ENCODE measurements at regions not wholly inside any gene's neighbourhood (a gene's known extent, or its start where the extent isn't known, plus 50 kb on each side); places are given as distances from the start of the nearest gene placed in this dataset.
A peak's percentile ranks its signal among the peaks of the same experiment; 100 is the strongest.

DNA sequence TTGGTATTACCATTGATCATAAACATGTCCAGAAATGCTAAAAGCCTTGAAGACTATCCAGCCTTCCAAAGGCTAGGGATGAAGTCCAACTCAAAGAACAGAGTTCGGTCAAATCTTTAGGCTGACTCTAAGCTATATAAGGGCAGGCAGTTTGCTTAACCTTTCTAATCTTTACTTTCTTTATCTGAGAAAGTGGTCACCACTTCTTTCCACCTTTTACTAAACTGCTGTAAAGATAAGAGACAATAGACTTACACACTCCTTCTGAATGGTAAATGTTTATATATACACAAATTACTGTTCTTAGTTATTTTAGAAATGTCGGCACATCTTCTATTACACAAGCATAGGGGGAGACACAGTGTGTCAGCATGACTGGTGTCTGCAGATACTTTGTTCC, 100.4 kb downstream of the NREP start:
- H3K4me3 ChIP-seq (ENCODE audit: low read depth, low read length) = no peak overlapping the region
- 100% methylated on average over 1 of the region's 2 CpGs for WGBS (ENCODE audit: insufficient coverage)
- H3K27ac ChIP-seq (ENCODE audit: low read depth, low read length) = no peak overlapping the region
- no peak for DNase-seq (ENCODE audit: low read depth in 4 of 6, low spot score in 6 of 6)
- H3K9me3 ChIP-seq (ENCODE audit: control insufficient read depth, insufficient read depth, low read length) = peaks cover 3% of the 10 kb centered on the region
- H3K4me1 ChIP-seq (ENCODE audit: control insufficient read depth, insufficient read depth, low read length) = no peaks in the 10 kb centered on the region
- no peaks in the 10 kb centered on the region for H3K36me3 ChIP-seq (ENCODE audit: control insufficient read depth, insufficient read depth, low read length)
- H3K27me3 ChIP-seq (ENCODE audit: control insufficient read depth, insufficient read depth, low read length) = no peaks in the 10 kb centered on the region

DNA sequence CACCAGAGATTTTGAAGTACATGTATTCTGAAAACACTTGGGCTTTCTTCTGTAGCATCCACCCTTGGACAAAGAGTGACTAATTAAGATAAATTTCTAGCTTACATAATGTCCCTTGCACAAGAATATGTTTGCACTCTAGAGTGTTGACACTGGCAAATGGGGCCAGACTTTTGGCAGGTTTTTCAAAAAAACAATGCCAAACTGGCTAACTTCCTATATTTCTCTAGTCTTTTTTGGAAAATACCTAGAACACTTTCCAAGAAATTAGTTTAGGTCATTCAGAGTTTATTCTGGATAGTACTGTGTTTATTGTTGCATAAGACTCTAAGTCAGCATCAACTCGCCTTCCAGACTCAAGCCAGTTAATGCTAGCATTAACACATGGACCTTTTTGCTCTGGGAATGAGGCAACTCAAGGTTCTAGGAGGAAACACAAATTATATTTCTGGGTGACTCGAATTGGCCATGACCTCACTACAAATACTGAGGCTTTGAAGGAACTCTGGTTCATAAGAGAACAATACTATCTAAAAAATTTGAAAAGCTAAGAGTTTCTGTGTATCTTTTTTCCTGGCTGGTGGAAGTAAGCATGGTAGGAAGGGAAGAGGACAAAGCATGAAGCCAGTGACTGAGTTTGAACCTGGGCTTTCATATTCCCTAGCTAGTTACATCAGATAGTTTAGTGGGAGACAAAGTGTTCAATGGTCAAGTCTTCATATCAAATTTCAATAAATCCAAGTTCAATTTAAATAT, 101.6 kb downstream of the NREP start:
- no peak overlapping the region for H3K27ac ChIP-seq (ENCODE audit: low read depth, low read length)
- peak in 1 of 6 donors; percentile 36 for DNase-seq (ENCODE audit: low read depth in 4 of 6, low spot score in 6 of 6)
- WGBS (ENCODE audit: insufficient coverage) = no CpG with 5 or more reads among the region's 2 CpGs

DNA sequence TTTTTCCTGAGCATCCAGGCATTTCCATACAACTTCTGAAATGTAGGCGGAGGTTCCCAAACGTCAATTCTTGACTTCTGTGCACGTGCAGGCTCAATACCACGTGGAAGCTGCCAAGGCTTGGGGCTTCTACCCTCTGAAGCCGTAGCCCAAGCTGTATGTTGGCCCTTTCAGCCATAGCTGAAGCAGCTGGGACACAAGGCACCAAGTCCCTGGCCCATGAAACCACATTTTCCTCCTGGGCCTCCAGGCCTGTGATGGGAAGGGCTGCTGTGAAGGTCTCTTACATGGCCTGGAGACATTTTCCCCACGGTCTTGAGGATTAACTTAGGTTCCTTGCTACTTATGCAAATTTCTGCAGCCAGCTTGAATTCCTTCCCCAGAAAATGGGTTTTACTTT, 103.6 kb downstream of the NREP start:
- Histone ChIP-seq H3K36me3 (ENCODE audit: control insufficient read depth, insufficient read depth, low read length) (no peaks in the 10 kb centered on the region), H3K9me3 (ENCODE audit: control insufficient read depth, insufficient read depth, low read length) (no peaks in the 10 kb centered on the region), H3K27ac (ENCODE audit: low read depth, low read length) (no peak overlapping the region), H3K4me1 (ENCODE audit: control insufficient read depth, insufficient read depth, low read length) (no peaks in the 10 kb centered on the region), H3K4me3 (ENCODE audit: low read depth, low read length) (no peak overlapping the region), H3K27me3 (ENCODE audit: control insufficient read depth, insufficient read depth, low read length) (no peaks in the 10 kb centered on the region)
- DNase-seq (ENCODE audit: low read depth in 4 of 6, low spot score in 6 of 6) = no peak
- WGBS (ENCODE audit: insufficient coverage) = 81% methylated on average over 6 of the region's 6 CpGs

More for the DNA sequence above, 101.6 kb downstream of the NREP start:
- Histone ChIP-seq H3K4me3 (ENCODE audit: low read depth, low read length) (no peak overlapping the region), H3K4me1 (ENCODE audit: control insufficient read depth, insufficient read depth, low read length) (no peaks in the 10 kb centered on the region), H3K9me3 (ENCODE audit: control insufficient read depth, insufficient read depth, low read length) (no peaks in the 10 kb centered on the region), H3K27me3 (ENCODE audit: control insufficient read depth, insufficient read depth, low read length) (no peaks in the 10 kb centered on the region), H3K36me3 (ENCODE audit: control insufficient read depth, insufficient read depth, low read length) (no peaks in the 10 kb centered on the region)

DNA sequence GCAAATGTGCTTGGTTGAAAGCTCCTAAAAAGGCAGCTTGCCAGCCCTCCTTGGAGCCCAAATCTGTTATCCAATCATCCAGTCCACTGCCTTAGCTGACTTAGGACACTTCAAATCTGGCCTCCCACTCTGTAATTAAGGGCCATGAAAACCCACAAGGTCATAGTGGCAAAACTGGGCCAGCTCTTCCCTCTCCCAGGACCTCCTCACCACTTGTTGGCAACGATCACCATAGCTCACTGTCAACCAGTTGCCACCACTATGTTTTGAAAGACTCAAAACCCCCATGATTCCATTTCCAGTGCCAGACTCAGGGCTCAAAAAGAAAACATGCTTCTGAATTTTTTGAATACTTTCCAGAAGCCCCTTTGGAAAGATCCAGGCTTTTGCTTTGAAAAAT, 107.5 kb downstream of the NREP start:
- H3K27me3 ChIP-seq (ENCODE audit: control insufficient read depth, insufficient read depth, low read length) = no peaks in the 10 kb centered on the region
- 82% methylated on average over 1 of the region's 1 CpG for WGBS (ENCODE audit: insufficient coverage)
- peak in 1 of 6 donors; percentile 35 for DNase-seq (ENCODE audit: low read depth in 4 of 6, low spot score in 6 of 6)
- H3K4me3 ChIP-seq (ENCODE audit: low read depth, low read length) = no peak overlapping the region
- no peak overlapping the region for H3K27ac ChIP-seq (ENCODE audit: low read depth, low read length)
- no peaks in the 10 kb centered on the region for H3K4me1 ChIP-seq (ENCODE audit: control insufficient read depth, insufficient read depth, low read length)
- no peaks in the 10 kb centered on the region for H3K36me3 ChIP-seq (ENCODE audit: control insufficient read depth, insufficient read depth, low read length)
- H3K9me3 ChIP-seq (ENCODE audit: control insufficient read depth, insufficient read depth, low read length) = no peaks in the 10 kb centered on the region

DNA sequence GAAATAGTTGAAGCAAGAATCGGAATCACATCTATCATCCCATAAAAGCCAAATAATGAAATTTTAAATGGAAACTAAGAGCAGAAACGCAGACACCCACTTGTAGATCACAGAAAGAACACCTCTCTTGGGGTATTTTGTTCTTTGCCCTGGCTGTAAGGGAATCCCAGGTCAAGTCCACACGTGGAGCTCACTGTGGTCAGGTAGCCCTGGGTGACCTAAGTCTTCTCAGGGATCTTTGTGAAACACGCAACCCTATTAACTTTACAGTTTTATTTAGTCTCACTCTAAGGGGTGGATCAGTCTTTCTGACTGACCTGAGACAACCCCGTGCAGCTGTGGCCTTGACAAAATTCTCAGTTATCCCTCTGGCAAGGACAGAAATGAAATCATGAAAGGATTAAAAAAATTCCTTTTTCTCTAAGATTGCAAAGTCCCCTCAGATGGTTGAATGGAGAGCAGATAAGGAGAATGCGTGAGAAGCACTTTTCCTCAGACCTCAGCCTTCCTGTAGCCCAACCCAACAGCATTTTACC, 111.6 kb downstream of the NREP start:
- Histone ChIP-seq H3K9me3 (ENCODE audit: control insufficient read depth, insufficient read depth, low read length) (no peaks in the 10 kb centered on the region), H3K27ac (ENCODE audit: low read depth, low read length) (no peak overlapping the region), H3K36me3 (ENCODE audit: control insufficient read depth, insufficient read depth, low read length) (no peaks in the 10 kb centered on the region), H3K4me3 (ENCODE audit: low read depth, low read length) (no peak overlapping the region), H3K27me3 (ENCODE audit: control insufficient read depth, insufficient read depth, low read length) (no peaks in the 10 kb centered on the region), H3K4me1 (ENCODE audit: control insufficient read depth, insufficient read depth, low read length) (no peaks in the 10 kb centered on the region)
- DNase-seq (ENCODE audit: low read depth in 4 of 6, low spot score in 6 of 6) = no peak
- no CpG with 5 or more reads among the region's 6 CpGs for WGBS (ENCODE audit: insufficient coverage)

DNA sequence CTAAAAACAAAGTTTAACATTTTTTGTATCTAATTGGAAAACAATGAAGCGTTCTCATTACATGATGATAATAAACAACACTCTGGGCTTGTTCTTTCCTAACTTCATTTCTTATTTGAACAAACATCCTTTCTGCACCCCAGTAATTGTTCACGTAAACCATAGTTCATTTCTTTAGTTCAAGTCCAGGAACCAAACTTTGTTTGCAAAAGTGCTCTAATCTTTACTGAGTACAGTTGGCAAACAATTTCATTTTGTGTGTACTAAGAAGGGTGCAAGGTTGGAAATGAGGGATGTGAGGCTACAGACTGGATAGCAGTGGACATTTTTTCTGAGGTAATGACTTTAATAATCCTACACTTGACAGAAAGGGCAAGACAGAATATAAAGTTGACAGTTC, 113.5 kb downstream of the NREP start:
- Histone ChIP-seq H3K4me3 (ENCODE audit: low read depth, low read length) (no peak overlapping the region), H3K4me1 (ENCODE audit: control insufficient read depth, insufficient read depth, low read length) (no peaks in the 10 kb centered on the region), H3K9me3 (ENCODE audit: control insufficient read depth, insufficient read depth, low read length) (peaks cover 8% of the 10 kb centered on the region), H3K36me3 (ENCODE audit: control insufficient read depth, insufficient read depth, low read length) (no peaks in the 10 kb centered on the region), H3K27ac (ENCODE audit: low read depth, low read length) (no peak overlapping the region), H3K27me3 (ENCODE audit: control insufficient read depth, insufficient read depth, low read length) (no peaks in the 10 kb centered on the region)
- 83% methylated on average over 1 of the region's 2 CpGs for WGBS (ENCODE audit: insufficient coverage)
- DNase-seq (ENCODE audit: low read depth in 4 of 6, low spot score in 6 of 6) = no peak

DNA sequence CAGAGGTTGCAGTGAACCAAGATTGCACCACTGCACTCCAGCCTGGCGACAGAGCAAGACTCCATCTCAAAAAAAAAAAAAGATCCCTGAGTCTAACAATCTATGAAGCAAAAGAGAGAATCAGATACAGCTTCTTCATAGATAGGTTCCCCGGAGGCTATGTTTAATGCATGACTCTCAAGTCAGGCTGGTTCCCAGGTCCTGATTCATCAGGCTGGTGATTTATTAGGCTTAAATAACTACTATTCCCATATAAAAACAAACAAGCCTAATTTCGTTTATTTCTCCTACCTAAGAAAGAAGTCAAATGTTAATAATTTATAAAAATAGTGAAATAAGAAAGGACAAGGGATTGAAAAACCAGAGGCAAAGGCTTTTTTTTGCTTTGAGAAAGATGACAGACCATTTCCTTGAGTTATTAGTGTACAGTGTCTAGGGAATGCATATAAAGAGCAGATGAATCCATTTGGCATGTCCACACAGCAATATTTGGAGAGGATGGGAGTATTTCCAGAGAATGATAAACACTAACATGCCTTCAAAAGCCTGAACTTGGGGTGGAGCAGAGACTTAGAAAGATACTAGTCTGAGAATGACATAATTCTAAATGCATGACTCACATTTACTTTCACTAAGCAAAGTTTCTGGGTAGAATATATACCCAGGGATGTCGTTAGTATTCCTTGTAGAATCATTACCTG, 115.3 kb downstream of the NREP start:
- Histone ChIP-seq H3K4me1 (ENCODE audit: control insufficient read depth, insufficient read depth, low read length) (no peaks in the 10 kb centered on the region), H3K36me3 (ENCODE audit: control insufficient read depth, insufficient read depth, low read length) (no peaks in the 10 kb centered on the region), H3K27ac (ENCODE audit: low read depth, low read length) (no peak overlapping the region), H3K4me3 (ENCODE audit: low read depth, low read length) (no peak overlapping the region), H3K9me3 (ENCODE audit: control insufficient read depth, insufficient read depth, low read length) (peaks cover 8% of the 10 kb centered on the region), H3K27me3 (ENCODE audit: control insufficient read depth, insufficient read depth, low read length) (no peaks in the 10 kb centered on the region)
- WGBS (ENCODE audit: insufficient coverage) = no CpG with 5 or more reads among the region's 4 CpGs
- DNase-seq (ENCODE audit: low read depth in 4 of 6, low spot score in 6 of 6) = no peak

DNA sequence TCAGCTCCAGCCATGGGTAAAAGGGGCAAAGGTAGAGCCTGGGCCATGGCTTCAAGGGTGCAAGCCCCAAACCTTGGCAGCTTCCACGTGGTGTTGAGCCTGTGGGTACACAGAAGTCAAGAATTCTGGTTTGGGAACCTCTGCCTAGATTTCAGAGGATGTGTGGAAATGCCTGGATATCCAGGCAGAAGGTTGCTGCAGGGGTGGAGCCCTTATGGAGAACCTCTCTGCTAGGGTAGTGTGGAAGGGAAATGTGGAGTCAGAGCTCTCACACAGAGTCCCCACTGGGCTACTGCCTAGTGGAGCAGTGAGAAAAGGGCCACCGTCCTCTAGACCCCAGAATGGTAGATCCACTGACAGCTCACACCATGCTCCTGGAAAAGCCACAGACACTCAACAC, 117.1 kb downstream of the NREP start:
- Histone ChIP-seq H3K4me3 (ENCODE audit: low read depth, low read length) (no peak overlapping the region), H3K9me3 (ENCODE audit: control insufficient read depth, insufficient read depth, low read length) (peaks cover 8% of the 10 kb centered on the region), H3K36me3 (ENCODE audit: control insufficient read depth, insufficient read depth, low read length) (no peaks in the 10 kb centered on the region), H3K27ac (ENCODE audit: low read depth, low read length) (no peak overlapping the region), H3K27me3 (ENCODE audit: control insufficient read depth, insufficient read depth, low read length) (no peaks in the 10 kb centered on the region), H3K4me1 (ENCODE audit: control insufficient read depth, insufficient read depth, low read length) (peaks cover 4% of the 10 kb centered on the region)
- DNase-seq (ENCODE audit: low read depth in 4 of 6, low spot score in 6 of 6) = no peak
- 58% methylated on average over 2 of the region's 2 CpGs for WGBS (ENCODE audit: insufficient coverage)

DNA sequence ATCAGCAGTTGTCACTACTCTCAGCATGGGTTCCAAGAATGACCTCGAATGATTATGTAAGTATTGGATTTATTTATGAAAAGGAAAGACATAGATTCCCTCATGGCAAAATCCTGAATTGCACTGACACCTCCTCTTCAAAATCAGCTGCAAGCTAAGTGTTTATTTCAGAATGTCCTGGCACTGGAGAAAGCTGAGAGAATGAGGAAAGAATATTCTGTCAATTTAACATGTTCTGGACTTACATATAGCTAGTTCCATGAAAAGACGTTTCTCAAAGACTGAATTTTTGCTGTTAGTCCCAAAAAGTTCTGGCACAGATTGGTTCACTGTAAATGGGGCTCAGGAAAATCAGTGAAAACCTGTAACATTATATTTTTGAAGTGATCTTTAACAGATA, 120.3 kb downstream of the NREP start:
- no peaks in the 10 kb centered on the region for H3K36me3 ChIP-seq (ENCODE audit: control insufficient read depth, insufficient read depth, low read length)
- peak in 1 of 6 donors; percentile 47 for DNase-seq (ENCODE audit: low read depth in 4 of 6, low spot score in 6 of 6)
- no peaks in the 10 kb centered on the region for H3K27me3 ChIP-seq (ENCODE audit: control insufficient read depth, insufficient read depth, low read length)
- no peak overlapping the region for H3K27ac ChIP-seq (ENCODE audit: low read depth, low read length)
- H3K4me1 ChIP-seq (ENCODE audit: control insufficient read depth, insufficient read depth, low read length) = peaks cover 4% of the 10 kb centered on the region
- WGBS (ENCODE audit: insufficient coverage) = no CpG with 5 or more reads among the region's 2 CpGs
- no peak overlapping the region for H3K4me3 ChIP-seq (ENCODE audit: low read depth, low read length)
- H3K9me3 ChIP-seq (ENCODE audit: control insufficient read depth, insufficient read depth, low read length) = peaks cover 8% of the 10 kb centered on the region

Measured in spinal cord (tissue), 9 donors.